HuH-7 (cell line): ENCODE measurements at regions not wholly inside any gene's neighbourhood (a gene's known extent, or its start where the extent isn't known, plus 50 kb on each side); places are given as distances from the start of the nearest gene placed in this dataset.
"Not testable (repeated sequence)": the region's sequence is repeated elsewhere in the genome, so short reads cannot be mapped to it uniquely, and the experiment has no call there.

ENCODE experiments used
- DNase-seq: peaks from one replicate; pipeline ENCODE4 v3.0.0; 2011; ENCODE audit warnings: low spot score

- DNase-seq = not testable (repeated sequence)
Measured at GRCh38 chr6:170213637-170214018, 77.2 kb downstream of the DLL1 start.

- no peak for DNase-seq
Measured at GRCh38 chr6:170212956-170213636, 77.8 kb downstream of the DLL1 start.

DNA sequence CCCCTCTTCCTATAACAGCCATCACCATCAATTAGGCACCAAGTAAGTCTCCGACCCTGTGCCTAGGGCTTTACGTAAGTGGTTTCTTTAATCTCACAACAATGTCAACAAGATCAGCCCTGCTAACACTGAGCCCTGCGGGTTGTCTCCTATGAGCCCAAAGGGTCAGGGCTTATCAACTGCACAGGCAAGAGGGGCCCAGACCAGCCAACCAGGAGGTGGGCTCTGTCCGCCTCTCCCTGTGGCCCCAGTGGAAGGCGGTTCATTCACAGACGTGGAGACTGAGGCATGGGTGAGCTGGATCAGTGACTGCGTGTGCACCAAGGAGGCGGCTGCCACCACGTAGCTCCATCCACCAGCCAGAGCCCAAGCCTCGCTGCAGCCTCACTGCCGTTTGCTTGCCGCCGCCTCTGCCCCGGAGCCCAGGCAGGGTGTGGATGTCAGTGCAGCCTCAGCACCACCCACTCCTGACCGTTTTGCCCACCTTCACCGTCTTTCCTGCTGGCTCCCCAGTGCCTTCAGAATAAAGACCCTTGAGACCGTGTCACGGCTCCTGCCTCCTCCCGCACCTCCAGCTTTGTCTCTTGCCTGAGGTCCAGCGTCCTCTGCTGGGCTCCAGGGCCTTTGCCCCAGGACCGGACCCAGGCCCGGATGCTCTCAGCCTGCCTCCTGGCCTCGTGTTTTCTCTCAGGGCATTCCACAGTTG, 78.7 kb downstream of the DLL1 start:
- no peak for DNase-seq

GRCh38 chr6:170211404-170212025, 79.4 kb downstream of the DLL1 start:
- no peak for DNase-seq

DNA sequence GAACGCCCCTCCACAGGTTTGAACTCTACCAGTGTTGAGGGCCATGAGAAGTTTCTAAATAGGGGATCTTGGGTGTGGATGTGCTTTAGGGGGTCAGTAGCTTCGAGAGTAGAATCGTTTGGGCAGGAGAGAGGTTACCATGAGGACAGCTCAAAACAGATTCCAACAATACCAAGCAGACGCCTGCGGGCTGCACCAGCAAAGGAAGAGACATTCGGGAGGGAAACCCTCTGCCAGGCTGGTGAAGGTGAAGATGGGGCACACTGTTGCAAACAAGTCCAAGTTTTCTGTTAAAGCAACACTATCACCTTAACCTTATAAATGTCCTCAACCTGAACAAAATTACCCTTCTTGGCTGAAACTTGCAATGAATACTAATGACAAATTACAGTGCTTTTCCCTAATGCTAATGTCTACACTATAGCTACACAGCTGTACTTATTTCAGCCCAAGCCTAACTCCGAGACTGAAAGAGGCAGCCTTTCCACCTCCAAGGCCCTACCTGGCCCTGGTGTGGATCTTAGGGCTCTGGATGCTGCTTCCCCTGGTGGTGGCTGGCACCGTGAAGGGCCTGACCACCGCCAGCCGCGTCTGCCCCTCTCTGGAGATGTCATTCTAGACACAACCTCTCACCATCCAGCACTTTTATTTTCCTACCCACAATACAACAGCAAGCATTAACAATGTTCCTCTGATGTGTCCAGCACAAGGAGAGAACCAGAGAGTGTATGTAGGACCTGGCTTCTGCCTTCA, 80.1 kb downstream of the DLL1 start:
- DNase-seq = no peak

DNA sequence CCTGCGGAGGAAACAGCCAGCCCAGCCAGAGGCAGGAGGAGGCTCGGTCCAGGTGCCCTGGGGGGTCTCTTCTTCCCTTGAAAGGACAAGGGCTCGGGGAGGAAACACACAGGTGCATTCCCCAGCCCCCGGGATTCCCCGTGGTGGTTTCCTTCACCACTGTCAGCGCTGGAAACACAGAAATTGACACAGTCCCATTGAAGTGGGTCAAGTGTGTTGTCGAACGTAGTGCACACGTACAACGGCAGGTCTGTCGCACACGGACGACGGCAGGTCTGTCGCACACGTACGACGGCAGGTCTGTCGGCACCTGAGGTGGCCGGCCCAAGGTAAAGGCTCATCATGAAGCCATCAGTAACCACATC, 80.9 kb downstream of the DLL1 start:
- no peak for DNase-seq

GRCh38 chr6:170209354-170210025, 81.4 kb downstream of the DLL1 start:
- no peak for DNase-seq

- DNase-seq = no peak
Measured at GRCh38 chr6:170208651-170209353, 82.1 kb downstream of the DLL1 start.

DNA sequence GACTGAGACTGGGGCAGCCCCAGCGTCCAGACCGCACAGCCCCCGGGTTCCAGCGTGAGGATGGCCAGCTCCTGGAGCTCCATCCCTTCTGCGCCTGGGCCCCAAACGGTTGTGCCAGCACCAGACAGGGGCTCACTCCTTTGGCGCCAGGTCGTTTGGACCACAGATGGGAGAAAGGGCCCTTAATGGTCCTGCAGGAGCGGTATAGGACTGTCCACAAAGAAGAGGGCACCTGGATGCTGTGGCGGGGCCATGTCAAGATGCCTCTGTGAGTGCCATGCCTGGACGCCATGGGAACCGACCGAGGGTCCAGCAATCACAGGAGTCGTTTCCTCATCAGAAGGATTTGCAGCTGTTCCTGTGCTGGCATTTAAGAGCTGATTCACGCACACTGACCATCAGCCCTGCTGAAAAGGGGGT, 82.7 kb downstream of the DLL1 start:
- no peak for DNase-seq

DNA sequence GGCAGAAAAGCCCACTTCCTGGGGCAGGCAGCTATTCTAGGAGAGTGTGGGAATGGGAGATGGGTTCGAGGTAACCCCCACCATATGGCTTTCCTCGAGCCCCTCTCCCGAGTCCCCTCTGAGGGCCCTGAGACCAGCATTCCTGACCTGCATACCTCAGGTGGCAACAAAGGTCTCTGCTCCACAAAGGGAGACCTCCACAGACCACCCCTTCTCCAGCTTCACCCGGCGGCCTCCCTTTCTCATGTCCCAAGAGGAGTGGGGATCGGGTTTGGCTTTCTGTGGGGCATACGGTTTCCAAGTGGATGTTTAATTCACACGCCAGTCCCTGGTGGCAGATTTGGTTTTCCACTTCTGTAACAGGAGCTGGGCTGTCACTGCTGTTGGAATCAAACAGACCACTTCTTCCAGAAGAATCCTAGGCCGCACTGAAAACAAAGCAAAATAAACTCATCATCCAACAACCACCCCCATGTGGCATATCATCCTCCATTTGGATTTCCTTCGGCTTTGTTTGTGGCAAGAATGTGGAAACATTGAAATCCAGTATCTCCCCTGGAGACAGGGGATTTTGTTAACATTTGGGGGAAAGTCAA, 83.2 kb downstream of the DLL1 start:
- DNase-seq = no peak

- DNase-seq = no peak
Measured at GRCh38 chr6:170206851-170207431, 83.9 kb downstream of the DLL1 start.

- no peak for DNase-seq
Measured at GRCh38 chr6:170206317-170206621, 84.6 kb downstream of the DLL1 start.

DNA sequence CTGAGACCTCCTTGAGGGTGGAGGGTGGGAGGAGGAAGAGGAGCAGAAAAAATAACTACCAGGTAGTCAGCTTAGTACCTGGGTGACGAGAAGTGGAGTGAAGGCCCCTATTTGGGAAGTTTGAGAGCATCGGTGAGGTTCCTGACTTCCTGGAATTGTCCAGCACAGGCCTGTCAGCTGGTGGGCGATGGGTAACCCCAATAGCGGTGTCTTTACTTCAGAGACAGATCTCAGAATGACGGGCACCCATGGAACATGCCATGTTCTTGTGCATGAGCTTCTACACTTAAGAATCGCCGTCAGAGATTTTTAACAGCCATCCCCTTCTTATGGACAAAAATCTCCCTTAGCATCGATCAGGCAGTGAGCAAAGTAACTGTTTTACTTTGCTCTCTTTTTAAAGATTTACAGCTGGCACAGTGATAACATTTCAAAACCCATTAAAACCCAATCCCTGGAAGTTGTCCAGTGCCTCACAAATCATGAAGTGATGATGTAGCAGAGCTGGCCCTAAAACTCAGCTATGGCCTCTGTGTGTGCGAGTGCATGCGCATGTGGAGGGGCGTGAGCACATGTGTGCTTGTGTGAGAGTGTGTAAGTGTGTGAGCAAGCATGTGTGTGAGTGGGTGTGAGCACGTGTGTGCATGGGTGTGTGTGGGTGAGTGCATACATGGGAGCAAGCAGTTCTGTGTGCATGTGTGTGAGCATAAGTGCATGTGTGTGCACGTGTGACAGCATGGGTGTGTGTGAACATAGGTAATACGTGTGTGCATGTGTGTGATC, 85.2 kb downstream of the DLL1 start:
- no peak for DNase-seq

GRCh38 chr6:170205126-170205525, 85.8 kb downstream of the DLL1 start:
- no peak for DNase-seq

DNA sequence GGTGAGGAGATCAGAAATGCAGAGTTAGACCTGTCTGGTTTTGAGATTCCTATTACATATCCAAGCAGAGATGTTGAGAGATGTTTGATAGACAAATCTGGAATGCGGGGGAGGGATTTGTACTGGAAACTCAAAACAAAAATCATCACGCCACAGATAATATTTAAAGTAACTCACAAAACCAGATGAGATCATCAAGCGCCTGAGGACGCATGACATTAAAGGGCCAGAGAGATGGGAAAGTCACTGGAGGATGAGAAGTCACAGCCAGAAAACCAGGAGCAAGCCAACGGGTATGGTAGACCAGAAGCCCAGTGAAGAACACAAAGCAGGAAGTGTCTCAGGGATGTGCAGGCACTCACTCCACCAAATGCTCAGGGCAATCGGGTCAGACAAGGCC, 87.7 kb downstream of the DLL1 start:
- DNase-seq = no peak

DNA sequence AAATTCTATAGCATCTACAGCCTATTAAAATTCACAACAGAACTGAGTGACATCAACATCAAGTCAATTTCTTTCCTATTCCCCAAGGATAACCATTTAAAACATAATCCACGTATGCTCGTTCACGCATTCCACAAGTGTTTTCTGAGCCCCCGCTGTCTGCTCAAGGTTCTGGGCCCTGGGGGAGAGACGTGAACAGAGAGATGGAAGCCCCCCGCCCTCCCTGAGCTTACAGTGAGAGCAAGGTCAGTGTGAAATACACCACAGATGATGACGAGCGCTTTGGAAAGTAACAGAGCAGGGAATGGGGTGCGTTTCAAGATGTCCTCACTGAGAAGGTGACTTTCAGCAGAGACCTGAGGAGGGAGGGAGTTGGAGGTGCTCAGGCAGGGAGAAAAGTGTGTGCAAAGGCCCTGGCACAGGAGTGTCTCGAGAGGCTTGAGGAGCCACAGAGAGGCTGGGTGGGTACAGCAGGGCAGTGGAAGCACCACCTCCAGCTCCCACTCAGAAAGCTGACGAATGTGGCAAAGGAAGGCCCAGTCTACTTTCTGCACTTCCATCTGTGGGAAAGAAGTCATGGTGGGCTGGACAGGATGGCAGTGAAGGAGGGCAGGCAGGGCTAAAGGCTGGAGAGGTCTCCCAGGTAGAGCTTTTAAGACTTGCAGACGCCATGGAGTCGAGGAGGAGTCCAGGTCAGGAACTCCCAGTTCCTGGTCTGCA, 88.3 kb downstream of the DLL1 start:
- DNase-seq = no peak

GRCh38 chr6:170201361-170201760, 89.5 kb downstream of the DLL1 start:
- no peak for DNase-seq

DNA sequence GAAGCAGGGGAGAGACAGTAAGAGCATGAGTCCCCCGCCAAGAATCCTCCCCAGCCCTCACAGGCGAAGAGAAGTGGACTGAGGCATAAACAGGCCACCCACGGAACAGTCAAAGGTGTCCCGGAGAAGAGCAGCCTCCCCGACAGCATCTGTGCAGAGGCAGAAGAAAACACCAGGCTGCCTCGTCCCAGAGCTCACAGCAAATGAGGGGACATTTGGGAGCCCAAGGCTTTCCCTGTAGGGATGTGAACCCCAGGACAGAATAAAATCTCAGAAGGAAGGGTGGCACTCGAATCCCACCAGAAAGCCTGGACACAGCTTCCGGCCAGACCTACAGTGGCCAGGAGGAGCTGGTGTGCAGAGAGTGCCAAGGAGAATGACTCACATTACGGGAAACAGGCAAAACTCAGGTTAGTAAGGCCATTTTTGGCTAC, 90.4 kb downstream of the DLL1 start:
- DNase-seq = no peak

GRCh38 chr6:170199716-170200115, 91.2 kb downstream of the DLL1 start:
- no peak for DNase-seq
